ENCODE measurements at regions not wholly inside any gene's neighbourhood (a gene's known extent, or its start where the extent isn't known, plus 50 kb on each side); places are given as distances from the start of the nearest gene placed in this dataset.
"Not testable (repeated sequence)": the region's sequence is repeated elsewhere in the genome, so short reads cannot be mapped to it uniquely, and the experiment has no call there.

DNA sequence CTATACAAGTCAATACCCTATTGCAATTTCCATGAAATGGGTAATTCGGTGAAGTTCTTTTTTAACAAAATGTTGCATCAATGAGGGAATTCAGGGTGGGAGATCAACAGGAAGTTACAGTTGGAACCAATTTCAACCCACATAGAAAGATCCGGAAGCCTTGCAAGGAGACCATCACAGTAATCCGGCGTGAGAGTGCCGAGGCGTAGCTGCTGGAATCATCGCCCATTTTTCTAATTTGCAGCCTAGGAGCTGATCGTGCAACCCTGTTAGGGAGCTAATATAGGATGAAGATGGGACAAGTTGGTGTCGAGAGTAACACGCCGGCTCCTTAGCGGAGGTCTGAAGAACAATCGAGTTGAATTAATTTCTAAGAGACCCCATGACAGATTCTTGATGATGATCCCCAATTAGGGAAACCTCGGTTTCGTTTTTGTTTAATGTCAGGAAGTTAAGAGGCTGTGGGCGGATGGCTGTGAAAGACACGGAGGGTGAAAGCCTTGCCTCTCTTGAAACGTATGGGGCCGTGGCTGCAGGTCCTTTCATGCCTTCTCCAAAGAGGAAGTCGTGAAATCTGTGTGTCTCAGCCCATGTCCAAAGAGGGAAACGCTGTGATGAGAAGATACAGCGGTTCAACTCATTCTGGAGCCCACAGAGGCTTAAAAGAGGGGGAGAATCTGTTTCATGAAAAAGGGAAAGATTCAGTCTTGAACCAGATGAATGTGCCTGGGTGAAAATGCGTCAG is 51.2 kb upstream of the CARD11 start:
- no peak for DNase-seq (ENCODE audit: low read depth)

DNA sequence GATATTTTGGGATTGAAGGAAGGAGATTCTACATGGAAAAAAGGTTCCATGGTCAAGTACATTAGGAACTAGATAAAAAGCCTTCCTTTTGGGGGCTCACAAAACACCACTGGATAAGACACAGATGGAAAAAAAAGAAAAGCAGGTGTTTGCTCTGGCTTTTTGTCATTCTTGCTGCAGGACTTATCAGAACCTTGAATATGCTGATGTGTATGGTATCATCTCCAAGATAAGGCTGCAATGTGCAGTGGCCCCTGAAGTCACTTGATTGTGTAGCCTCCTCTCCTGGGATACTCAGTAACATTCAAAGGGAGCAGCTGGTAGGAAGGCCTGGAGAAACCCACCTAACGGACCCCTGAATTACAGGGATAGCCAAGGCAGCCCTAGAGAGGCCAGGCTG is 54.1 kb upstream of the CARD11 start:
- DNase-seq (ENCODE audit: low read depth) = no peak

DNA sequence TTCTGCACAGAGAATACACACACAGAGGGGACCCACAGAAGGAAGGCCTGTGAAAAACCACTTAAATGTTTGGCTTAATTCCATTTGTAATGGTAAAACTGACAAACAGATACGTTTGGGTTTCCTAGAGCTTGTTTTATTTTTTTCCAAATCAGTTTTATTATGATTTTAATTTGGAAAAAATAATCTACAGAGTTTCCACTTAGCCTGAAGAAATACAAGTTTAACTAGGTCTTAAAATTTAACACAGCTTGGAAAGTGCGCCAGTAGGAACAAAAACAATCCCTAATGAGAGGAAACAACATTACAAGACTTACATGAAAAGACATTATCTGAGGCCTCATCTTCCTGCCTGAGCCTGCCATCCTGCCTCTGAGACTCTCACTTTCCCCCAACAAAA is 58.5 kb upstream of the CARD11 start:
- DNase-seq (ENCODE audit: low read depth) = no peak

DNA sequence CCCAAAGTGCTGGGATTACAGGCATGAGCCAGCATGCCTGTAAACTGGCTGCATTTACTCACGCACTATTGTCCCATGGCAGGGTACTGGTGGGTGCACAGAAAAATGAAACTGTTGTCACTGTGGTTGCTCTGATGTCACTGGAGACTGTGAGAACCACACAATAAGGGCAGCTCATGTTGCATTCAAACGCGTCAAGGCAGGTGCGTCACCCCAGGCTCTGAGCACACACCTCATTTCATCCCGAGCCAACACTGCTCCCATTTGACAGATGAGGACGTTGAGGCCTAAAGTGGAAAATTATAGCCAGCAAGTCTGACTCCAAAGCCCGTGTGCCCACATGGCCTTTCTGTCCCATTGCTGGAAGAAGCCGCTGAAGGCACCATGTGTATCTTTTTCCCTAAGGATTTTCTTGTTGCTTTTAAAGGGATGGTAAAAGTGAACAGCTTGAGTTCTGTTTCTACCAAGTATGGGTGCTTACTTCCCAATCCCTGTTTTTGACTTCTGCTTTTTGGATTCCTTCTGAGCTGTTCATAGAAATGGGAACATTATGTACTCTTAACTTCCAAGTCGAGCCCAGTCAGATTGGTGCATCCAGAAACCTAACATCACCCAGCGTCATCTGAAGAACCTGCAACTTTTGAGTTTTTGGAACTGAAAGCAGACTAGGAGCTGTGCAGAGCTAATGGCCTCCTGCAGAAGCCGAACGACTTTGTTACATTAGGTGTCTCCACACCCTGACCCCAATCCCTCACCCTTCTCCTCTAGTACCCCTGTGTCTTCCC is 60.1 kb upstream of the CARD11 start:
- no peak for DNase-seq (ENCODE audit: low read depth)

DNA sequence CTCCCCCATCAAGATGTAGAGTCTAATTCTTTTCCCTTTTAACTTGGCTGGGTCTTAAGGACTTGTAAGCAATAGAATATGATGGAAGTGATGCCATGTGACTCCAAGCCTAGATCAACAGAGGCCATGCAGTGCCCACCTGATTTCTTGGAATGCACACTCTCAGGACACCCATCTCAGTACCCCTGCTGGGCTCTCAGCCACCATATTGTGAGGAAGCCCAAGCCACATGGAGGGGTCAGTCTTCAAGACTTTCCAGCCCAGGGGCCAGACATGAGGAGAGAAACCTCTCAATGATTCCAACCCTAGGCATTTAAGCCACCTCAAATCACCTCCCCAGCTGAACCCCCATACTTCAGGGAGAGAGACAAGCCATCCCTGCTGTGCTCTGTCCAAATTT is 62.2 kb upstream of the CARD11 start:
- DNase-seq (ENCODE audit: low read depth) = no peak

DNA sequence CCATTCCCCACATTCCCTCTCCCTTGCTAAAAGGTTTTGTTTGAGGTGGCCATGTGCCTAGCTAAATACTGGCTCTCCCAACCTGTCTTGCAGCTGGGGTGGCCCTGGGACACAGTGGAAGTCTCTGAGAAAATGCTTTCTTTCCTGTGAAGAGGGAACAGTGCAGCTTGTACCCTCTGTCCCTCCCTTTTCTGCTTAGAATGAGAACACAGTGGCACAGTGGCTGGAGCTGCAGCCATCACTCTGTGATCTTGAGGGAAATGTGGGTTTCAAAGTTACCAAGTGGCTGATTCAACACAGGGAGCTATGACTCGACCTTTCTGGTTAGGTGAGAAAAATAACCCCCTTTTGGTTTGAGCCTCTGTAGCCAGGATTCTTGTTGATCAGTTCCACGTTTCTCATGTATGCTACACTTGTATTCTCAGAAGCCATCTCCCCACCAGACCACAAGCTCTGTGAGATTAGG is 62.7 kb upstream of the CARD11 start:
- DNase-seq (ENCODE audit: low read depth) = no peak

DNA sequence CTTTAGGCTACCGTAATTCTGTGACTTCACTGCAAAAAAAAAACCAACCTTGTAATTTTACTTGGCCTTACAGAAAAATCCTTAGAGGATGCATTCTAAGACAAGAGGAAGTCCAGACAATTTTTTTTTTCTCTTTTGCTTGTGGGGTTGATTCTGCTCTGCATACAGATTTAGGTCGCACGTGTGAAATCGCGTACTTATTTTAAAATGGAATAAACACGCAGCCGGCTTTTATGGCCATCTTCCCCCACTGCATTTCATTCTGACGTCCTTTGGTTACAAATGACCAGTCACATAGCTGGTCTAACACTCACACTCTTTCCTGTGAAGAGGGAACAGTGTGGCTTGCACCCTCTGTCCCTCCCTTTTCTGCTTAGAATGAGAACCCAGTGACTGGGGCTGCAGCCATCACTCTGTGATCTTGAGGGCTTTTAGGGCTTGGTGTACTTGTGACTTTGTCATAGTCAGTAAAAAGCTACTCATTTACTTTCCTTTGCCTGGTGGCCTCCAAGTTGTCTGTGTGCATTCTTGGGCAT is 63.6 kb upstream of the CARD11 start:
- no peak for DNase-seq (ENCODE audit: low read depth)

DNA sequence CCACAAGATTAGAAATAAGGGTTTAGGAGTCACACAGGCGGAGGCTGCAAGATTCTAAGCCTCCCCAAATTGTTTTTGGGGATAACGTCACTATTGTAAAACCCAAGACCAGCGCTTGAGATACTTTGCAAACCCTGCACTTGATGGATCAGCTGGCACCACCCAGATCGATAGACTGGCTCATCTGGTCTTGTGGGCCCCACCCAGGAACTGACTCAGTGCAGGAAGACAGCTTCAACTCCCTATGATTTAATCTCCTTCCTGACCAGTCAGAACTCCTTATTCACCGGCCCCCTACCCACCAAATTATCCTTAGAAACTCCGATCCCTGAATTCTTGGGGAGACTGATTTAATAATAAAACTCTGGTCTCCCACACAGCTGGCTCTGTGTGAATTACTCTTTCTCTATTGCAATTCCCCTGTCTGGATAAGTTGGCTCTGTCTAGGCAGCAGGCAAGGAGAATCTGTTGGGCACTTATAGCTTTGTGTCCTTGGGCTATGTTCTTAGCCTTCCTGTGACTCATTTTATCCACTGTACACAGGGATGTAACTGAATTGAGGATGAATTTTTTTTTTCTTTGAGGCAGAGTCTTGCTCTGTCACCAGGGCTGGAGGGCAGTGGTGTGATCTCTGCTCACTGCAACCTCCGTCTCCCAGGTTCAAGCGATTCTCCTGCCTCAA is 64.4 kb upstream of the CARD11 start:
- DNase-seq (ENCODE audit: low read depth) = no peak

DNA sequence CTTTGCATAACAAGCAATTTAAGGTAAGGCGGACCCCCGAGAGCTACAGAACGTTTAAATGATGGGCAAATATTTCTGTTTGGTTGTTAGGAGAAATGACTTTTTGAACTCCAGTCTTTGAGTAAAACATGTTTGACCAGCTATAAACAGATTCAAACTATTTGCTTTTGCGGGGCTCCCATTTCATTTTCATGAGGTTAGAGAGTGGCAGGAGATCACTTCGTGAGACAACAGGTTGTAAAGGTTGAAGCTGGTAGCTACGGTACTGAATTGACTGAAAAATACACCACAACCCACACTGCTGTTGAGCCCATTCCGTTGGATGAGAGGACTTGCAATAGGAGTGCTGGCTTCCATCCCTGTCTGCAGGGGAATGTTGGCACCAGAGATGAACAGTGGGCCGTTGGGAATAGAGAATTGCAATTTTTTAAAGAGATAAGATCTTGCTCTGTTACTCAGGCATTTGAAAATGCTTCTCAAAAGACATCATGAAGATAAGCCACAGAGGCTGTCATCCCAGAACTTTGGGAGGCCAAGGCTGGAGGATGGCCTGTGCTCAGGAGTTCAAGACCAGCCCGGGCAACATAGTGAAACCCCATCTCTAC is 65.7 kb upstream of the CARD11 start:
- DNase-seq (ENCODE audit: low read depth) = no peak

DNA sequence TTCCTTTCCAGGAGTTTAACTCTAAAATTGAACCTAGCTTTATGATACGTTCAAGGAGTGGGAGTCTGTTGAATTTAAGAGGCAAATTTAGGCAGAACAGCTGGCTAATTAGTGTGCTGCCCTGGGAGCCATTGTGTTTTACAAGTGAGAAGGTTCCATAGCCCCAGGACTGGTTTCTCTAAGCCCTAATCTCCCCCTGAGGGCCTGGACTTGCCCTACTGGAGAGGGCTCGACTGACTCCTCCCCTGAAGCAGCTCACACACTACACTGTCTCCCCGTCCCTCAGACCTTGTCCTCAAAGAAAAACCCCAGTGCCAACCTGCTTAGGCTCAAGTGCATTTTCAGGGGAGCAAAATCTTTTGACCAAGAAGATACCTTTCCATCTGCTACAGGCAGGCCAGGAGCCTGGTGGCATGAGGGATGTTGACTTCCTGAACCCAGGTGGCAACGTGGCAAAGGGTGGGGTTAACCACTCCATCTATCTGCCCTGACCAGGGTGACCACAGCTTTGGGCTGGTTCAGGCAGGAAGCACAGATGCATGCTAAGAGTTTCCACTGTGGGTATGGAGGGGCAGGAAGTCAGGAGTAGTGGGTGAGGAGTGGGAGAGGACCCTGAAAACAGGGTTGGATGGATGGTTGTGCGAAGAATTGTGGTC is 68.9 kb upstream of the CARD11 start:
- DNase-seq (ENCODE audit: low read depth) = no peak

DNA sequence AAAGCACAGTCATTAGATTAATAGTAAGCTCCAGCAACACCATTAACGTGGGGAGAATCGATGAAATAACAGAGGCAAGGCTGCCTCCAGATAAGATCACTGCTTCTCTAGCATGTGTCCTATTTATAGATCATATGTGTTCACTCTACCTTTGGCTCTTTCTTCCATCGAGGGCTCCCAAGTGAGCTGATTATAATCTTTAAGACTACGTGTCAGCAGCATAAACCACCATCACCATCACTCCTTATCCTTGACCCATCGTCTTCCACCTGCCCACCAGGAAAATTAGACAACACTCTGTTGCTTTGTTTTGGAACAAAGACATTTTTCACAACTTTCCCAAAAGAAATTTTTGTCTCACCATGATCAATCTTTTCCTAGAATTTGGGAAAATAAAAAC is 71.2 kb upstream of the CARD11 start:
- no peak for DNase-seq (ENCODE audit: low read depth)

DNA sequence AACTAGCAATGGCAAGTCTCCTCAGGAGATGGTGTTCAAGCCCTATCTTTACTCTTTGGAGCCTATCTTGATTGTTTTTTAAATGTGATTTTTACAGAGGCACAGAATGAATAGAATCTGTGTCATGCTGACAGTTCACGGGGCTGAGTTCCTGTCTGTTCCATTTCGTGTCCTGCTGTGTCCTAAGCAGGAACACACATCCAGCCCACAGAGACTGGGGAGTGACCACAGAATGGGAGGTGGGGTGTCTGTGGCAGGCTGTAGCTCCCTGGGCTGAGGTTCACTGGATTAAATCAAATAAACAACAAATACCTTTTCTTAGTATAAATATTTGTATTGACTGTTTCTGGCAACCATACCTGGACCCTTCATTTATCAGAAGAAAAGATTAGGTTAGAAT is 73.4 kb upstream of the CARD11 start:
- DNase-seq (ENCODE audit: low read depth) = no peak

DNA sequence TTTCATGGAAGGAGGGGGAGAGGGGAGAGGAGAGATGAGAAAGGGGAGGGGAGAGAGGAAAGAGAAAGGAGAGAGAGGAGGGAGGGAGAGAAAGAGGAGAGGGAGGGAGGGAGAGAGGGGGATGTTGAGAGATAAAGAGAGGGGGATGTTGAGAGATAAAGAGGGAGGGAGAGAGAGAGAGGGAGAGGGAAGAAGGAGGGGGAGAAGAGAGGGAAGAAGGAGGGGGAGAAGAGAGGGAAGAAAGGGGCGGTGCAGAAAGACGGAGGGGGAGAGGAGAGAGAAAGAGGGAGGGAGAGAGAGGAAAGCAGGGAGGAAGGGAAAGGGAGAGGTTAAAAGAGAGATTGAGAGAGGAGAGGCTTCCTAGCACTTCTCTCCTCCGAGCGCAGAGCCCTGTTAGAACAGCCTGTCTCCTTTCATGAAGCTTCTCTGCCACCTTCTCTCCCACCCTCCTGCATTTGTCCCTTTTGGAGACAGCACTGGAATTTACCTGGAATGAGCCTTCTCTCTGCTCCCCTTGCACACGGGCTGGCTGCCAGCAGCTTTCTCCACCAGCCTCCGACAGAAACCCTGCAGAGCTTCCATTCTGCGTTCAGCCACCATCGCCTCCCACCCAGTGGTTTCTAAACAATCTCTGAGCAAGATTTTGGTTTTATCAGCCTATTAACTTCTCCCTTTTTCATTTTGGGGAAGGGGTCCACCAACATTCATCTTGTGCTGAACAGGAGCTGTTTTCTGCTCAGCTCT is 74.0 kb upstream of the CARD11 start:
- no peak for DNase-seq (ENCODE audit: low read depth)

DNA sequence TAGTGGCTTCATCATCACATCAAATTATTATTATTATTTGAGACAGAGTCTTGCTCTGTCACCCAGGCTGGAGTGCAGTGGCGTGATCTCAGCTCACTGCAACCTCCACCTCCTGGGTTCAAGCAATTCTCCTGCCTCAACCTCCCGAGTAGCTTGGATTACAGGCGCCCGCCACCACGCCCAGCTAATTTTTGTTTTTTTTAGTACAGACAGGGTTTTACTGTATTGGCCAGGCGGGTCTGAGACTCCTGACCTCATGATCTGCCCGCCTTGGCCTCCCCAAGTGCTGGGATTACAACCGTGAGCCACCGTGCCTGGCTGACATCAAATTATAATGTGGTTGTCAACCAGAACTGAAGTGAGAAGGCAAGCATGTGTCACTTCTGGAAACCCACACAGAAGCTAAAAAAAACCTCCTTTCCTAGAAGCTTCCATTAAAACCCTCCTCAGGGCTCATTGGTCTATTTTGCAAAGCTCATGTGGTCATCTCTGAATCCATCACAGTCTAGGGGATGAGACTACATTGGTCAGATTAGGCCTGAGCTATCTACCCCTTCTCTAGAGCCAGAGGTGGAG is 75.8 kb upstream of the CARD11 start:
- DNase-seq (ENCODE audit: low read depth) = not testable (repeated sequence)

DNA sequence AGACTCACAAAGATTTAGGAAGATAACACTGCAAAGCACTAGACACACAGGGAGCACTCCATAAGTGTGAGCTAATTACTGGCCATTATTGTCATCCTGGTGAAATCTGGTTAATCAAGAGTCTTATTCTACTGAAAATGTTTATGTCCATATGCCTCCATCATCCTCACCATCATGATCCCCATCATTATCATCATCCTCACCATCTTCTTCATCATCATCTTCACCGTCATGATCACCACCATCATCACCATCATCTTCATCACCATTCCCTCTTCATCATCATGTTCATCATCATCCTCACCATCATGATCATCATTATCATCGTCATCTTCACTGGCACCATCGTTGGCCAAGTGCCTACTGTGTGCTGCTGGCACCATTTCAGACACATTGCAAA is 76.3 kb upstream of the CARD11 start:
- DNase-seq (ENCODE audit: low read depth) = no peak

DNA sequence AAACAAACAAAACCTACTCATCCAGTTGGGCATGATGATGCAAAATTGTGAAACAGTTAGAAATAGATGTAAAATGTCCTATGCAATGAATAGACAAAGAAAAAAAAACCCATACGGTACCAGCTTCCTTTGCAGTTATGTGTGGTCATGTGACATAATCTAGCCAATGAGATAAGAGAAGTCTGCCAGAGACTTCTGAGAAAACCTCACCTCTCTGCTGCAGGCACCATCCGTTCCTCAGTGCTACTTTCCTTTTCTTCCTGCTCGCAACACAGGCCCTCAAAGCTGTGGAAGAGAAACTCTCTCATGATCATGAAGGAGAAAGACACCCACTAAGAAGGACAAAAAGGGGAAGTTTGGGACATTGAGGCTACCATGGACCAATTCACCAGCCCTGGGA is 76.8 kb upstream of the CARD11 start:
- DNase-seq (ENCODE audit: low read depth) = no peak

DNA sequence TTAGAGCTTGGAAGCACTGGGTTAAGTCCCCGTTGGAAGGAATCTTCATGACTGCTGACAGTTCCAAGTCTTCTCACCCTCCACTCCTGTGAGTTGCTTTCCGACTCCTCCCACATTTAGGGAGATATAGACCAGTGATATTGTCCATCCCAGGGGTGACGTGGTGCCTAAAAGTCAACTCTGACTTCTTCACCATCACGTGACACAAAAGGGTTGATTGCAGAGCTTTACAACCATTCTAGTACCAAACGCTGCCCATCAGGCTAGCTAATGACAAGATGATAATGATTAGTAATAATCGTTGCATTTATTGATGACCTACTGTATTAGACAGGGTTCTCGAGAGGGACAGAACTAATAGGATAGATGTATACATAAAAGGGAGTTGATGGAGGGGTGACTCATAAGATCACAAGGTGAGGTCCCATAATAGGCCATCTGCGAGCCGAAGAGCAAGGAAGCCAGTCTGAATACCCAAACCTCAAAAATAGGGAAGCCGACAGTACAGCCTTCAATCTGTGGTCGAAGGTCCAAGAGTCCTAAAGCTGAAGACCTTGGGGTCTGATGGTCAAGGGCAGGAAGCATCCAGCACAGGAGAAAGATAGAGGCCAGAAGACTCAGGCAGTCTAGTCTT is 85.3 kb upstream of the CARD11 start:
- no peak for DNase-seq (ENCODE audit: low read depth)

DNA sequence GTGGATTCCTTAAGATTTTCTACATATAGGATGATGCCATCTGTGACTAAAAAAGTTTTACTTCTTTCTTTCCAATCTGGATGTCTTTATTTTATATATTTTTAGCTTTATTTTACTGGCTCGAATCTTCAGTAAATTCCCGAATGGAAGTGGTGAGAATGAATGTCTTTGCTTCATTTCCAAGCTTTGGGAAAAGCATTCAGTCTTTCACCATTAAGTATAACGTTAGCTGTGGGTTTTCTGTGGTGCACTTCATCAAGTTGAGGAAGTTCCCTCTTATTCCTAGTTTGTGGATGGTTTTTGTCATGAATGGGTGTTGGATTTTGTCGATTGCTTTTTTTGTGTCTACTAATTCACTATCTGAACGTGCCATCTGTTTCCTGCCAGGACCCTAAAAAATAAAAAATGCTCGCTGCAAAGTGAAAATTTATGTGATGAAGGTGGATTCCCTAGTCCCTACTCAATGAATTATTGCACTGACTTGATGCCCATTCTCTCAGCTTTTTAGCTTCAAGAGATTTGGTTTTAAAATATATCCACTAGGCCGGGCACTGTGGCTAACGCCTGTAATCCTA is 90.2 kb upstream of the CARD11 start:
- no peak for DNase-seq (ENCODE audit: low read depth)

DNA sequence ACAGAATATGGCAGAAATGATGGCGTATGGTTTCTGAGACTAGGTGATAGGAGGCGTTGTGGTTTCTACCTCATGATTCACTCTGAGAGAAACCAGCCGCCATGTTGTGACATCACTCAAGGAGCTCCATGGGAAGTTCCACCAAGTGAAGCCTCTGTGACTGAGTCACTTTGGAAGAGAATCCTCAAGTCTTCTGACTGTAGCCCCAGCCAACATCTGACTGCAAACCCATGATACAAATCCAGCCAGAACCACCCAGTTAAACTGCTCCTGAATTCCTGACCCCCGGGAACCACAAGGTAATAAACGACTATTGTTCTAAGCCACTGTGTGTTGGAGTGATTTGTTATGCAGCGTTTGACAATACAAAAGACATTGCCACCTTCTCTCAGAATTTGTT is 91.1 kb upstream of the CARD11 start:
- no peak for DNase-seq (ENCODE audit: low read depth)

DNA sequence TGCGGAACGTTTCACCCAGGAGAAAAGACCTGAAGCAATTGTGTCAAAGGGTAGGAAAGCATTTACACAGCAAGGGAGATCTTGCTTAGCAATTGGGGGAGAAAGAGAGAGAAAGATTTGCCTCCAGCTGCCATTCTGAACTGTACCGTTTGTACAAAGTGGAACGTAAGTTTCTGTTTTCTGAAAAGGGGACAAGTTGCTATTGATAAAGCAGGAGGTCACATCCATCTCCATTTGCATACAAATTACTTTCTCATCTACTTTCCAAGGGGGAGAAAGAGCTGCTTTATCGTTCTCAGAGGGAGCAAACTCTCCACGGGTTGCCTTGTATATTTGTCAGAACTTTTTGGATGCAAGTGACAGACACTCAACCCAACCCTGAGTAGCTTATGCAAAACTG is 92.0 kb upstream of the CARD11 start:
- DNase-seq (ENCODE audit: low read depth) = no peak
